ENCODE measurements at regions not wholly inside any gene's neighbourhood (a gene's known extent, or its start where the extent isn't known, plus 50 kb on each side); places are given as distances from the start of the nearest gene placed in this dataset.

DNA sequence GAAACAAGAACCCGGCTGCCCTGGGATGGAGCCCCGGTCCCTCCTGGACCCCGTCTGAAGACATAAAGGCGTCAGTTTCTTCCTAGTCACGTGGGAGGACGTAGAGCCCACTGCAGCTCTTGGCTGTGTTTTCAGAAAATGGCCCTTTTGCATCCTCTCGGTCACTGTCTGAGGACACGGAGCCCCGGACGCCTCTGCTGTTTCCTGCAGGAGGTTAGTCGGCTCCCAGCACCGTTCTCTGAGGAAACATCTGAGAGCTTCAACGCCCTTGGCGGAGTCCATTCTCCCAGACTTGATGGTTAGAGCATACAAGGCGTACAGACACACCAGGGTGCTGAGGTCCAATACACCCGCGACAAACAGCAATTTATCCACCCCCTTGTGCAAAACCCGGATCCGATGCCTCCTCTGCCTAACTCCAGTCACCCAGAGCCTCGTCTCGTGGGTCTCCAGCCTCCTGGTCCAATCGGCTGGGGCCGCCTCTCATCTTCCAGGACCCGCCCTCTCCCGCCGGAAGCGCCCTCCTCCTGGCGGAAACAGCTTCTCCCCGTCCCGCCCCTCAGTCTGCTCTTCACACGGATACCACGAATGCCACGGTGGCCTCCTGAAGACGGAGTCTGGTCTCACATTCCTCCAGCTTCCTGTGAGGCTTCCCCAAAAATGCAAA lies 119.4 kb downstream of the TMEM18 start:
- TF ChIP-seq SIN3A (IDR thresholded peaks at IDR 0.05; ENCODE audit: borderline replicate concordance, insufficient read depth, low read length): no peak
- TF ChIP-seq, protein P1, sequence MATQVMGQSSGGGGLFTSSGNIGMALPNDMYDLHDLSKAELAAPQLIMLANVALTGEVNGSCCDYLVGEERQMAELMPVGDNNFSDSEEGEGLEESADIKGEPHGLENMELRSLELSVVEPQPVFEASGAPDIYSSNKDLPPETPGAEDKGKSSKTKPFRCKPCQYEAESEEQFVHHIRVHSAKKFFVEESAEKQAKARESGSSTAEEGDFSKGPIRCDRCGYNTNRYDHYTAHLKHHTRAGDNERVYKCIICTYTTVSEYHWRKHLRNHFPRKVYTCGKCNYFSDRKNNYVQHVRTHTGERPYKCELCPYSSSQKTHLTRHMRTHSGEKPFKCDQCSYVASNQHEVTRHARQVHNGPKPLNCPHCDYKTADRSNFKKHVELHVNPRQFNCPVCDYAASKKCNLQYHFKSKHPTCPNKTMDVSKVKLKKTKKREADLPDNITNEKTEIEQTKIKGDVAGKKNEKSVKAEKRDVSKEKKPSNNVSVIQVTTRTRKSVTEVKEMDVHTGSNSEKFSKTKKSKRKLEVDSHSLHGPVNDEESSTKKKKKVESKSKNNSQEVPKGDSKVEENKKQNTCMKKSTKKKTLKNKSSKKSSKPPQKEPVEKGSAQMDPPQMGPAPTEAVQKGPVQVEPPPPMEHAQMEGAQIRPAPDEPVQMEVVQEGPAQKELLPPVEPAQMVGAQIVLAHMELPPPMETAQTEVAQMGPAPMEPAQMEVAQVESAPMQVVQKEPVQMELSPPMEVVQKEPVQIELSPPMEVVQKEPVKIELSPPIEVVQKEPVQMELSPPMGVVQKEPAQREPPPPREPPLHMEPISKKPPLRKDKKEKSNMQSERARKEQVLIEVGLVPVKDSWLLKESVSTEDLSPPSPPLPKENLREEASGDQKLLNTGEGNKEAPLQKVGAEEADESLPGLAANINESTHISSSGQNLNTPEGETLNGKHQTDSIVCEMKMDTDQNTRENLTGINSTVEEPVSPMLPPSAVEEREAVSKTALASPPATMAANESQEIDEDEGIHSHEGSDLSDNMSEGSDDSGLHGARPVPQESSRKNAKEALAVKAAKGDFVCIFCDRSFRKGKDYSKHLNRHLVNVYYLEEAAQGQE (IDR thresholded peaks at IDR 0.05; ENCODE audit: insufficient read depth in 1 of 2, low read depth in 2 of 2, low read length in 2 of 2): no peak
- TF ChIP-seq TAF1 (IDR thresholded peaks at IDR 0.05; ENCODE audit: borderline replicate concordance, insufficient read depth, low read length): no peak
- TF ChIP-seq POLR2AphosphoS5 (IDR thresholded peaks at IDR 0.05; ENCODE audit: low read depth, low read length): no peak
- TF ChIP-seq FOXP2 (optimal IDR thresholded peaks at IDR 0.05; ENCODE audit: borderline replicate concordance, extremely low read depth, extremely low read length, insufficient read depth): no peak

DNA sequence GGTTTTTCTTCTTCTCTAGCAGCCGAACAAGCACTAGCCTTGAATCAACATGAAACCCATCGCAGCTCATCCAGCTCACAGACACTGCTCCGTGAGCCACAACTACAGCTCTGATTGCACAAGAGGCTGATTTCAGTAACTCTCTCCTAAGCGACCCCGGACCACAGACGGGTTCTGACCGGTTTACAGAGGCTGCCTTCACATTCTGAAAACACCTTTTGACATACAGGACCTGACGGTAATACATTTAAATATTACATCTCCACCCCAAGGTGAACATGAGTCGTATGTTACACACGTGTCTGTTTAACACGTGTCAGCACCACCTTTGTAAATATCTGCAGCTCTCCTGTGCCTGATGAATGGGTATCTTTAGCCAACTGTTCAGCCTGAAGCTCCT lies 120.7 kb downstream of the TMEM18 start:
- TF ChIP-seq FOXP2 (optimal IDR thresholded peaks at IDR 0.05; ENCODE audit: borderline replicate concordance, extremely low read depth, extremely low read length, insufficient read depth) (no peak), POLR2AphosphoS5 (IDR thresholded peaks at IDR 0.05; ENCODE audit: low read depth, low read length) (no peak), TAF1 (IDR thresholded peaks at IDR 0.05; ENCODE audit: borderline replicate concordance, insufficient read depth, low read length) (no peak), SIN3A (IDR thresholded peaks at IDR 0.05; ENCODE audit: borderline replicate concordance, insufficient read depth, low read length) (no peak)
- TF ChIP-seq, protein P1 (IDR thresholded peaks at IDR 0.05; ENCODE audit: insufficient read depth in 1 of 2, low read depth in 2 of 2, low read length in 2 of 2): no peak

DNA sequence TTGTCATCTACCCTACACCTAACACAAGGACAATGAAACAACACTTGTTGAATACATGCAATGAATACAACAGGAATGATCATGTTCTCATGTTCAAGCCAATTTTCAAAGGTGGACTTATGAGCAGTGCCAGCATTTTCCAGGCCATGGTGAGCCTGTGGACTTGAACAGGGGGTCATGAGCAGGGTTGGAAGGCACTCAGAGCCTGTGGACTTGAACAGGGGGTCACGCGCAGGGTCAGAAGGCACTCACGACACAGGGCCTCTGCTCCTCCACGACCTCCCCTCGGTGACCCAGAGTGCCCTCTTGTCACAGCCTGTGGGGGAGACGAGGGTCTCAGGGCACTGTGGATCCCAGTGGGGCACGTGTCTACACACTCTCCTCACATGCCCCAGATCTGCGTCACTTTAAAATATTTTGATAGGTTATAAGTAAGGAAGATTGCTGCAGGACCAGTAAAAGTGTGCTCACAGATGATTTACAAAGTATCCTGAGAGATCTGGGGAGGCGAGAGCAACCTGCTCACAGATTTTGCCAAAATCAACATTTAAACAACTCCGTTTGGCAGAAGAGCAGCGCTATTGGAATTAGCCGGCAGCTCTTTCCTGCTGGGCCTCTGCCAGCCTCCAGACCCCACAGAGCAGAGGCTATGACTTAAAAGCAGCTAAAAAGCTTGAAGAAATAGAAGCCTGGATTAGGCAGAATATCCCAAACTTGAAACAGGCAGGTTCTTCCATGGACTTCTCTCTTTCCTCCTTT lies 121.9 kb downstream of the TMEM18 start:
- TF ChIP-seq, protein P1 (IDR thresholded peaks at IDR 0.05; ENCODE audit: insufficient read depth in 1 of 2, low read depth in 2 of 2, low read length in 2 of 2): no peak
- TF ChIP-seq FOXP2 (optimal IDR thresholded peaks at IDR 0.05; ENCODE audit: borderline replicate concordance, extremely low read depth, extremely low read length, insufficient read depth): no peak
- TF ChIP-seq POLR2AphosphoS5 (IDR thresholded peaks at IDR 0.05; ENCODE audit: low read depth, low read length): no peak
- TF ChIP-seq TAF1 (IDR thresholded peaks at IDR 0.05; ENCODE audit: borderline replicate concordance, insufficient read depth, low read length): no peak
- no peak for TF ChIP-seq SIN3A (IDR thresholded peaks at IDR 0.05; ENCODE audit: borderline replicate concordance, insufficient read depth, low read length)

DNA sequence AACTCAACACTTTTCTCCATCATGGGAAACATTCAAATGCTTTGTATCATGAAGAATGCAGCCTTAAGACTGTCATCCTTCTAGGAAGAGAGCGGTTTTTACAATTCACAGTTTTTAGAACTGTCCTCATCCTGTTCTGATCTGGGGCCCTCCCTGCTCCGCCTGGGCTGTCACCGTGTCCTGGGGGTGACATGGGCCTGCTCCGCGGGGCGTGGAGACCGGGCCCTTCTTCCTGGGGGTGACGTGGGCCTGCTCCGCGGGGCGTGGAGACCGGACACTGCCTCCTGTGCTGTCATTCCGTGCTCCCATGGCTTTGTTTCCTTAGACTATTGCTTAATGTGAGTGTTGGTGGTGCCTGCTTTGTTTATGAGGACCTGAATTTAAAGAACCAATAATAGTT lies 122.8 kb downstream of the TMEM18 start:
- TF ChIP-seq POLR2AphosphoS5 (IDR thresholded peaks at IDR 0.05; ENCODE audit: low read depth, low read length) (no peak), FOXP2 (optimal IDR thresholded peaks at IDR 0.05; ENCODE audit: borderline replicate concordance, extremely low read depth, extremely low read length, insufficient read depth) (no peak), TAF1 (IDR thresholded peaks at IDR 0.05; ENCODE audit: borderline replicate concordance, insufficient read depth, low read length) (no peak)

DNA sequence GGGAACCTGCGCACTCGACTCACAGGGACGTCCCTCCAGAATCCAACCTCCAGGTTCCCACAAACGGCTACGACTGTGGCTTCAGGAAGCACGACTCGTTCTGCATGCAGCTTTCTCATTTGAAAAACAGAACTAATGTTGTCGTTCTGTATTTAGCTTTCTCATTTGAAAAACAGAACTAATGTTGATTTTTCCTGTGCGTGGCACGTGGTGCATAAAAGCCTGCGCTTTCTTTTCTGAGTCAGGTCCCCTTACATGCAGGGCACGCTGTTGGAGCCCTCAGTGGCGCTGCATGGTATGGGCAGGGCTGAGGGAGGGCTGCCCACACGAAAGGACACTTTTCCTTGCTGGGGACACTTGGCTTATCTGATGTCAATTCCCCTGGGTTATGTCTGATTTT lies 124.3 kb downstream of the TMEM18 start:
- no peak for TF ChIP-seq SIN3A (IDR thresholded peaks at IDR 0.05; ENCODE audit: borderline replicate concordance, insufficient read depth, low read length)

DNA sequence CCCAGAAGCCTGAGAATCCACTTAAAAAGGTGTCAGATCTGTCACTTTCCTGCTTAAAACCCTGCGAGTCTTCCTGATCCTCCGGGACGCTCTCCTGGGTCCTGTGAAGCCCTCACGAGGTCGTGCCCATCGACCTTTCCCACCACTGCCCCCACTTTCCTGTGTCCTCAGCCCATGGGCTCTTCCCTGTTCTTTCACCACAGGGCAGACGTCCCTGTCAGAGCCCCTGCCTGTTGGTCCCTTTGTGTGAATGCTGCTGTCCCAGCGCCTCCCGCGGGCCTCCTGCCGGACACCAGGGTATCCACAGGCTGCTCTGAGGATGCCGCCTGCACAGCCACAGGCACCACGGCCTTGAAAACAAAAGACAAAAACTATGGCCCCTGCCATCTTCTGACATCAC lies 125.6 kb downstream of the TMEM18 start:
- TF ChIP-seq POLR2AphosphoS5 (IDR thresholded peaks at IDR 0.05; ENCODE audit: low read depth, low read length): no peak
- no peak for TF ChIP-seq FOXP2 (optimal IDR thresholded peaks at IDR 0.05; ENCODE audit: borderline replicate concordance, extremely low read depth, extremely low read length, insufficient read depth)

Measured in PFSK-1 (cell line).